Lower leg skin (tissue), 4 donors: ENCODE measurements at regions not wholly inside any gene's neighbourhood (a gene's known extent, or its start where the extent isn't known, plus 50 kb on each side); places are given as distances from the start of the nearest gene placed in this dataset.

ENCODE experiments used
- DNase-seq, 2 donors: peaks; one replicate each; pipeline ENCODE4 v3.0.0-alpha.2; 2019; ENCODE audit warnings: low spot score in 2 of 2
- H3K4me3 ChIP-seq: fragments of 200-600 bp; sonication (generic); 2 replicates; pipeline ENCODE4 v1.5.1; 2017; ENCODE audit warnings: mild to moderate bottlenecking, low read depth; ENCODE audit not compliant: poor library complexity, severe bottlenecking
- CTCF ChIP-seq, 3 donors: fragments of 450-650 bp; IDR thresholded peaks; one replicate each; pipeline ENCODE4 v1.5.1; 2016; ENCODE audit warnings: antibody characterized with exemption in 3 of 3, mild to moderate bottlenecking in 3 of 3, moderate library complexity in 2 of 3
- POLR2A ChIP-seq, 2 donors: fragments of 450-650 bp; IDR thresholded peaks; one replicate each; pipeline ENCODE4 v1.6.1; 2016 to 2017; ENCODE audit warnings: antibody characterized with exemption in 2 of 2, mild to moderate bottlenecking in 1 of 2, moderate library complexity in 1 of 2
- WGBS, 2 donors: methylation state at CpG; one replicate each; pipeline ENCODE4 v1.1.5; 2018; 5-methylcytosine and 5-hydroxymethylcytosine counted together
- intact Hi-C: fragments of 100-400 bp; cut with DNase I; formaldehyde crosslinking; loops from one replicate; pipeline ENCODE4 v1.15.0; 2023; ENCODE audit warnings: low total_unique reads

- 75 to 88% methylated on average over 8 of the region's 8 CpGs for WGBS, 2 donors
- no peak for TF ChIP-seq CTCF (IDR thresholded peaks at IDR 0.05)
- no peak for TF ChIP-seq POLR2A (IDR thresholded peaks at IDR 0.05)
- no peak for DNase-seq
- no peak overlapping the region for H3K4me3 ChIP-seq
- intact Hi-C loops = no loop called here
Measured at GRCh38 chr13:73772449-73773167, 361.6 kb downstream of the KLF12 start.

GRCh38 chr13:73767747-73768315 lies 366.4 kb downstream of the KLF12 start:
- intact Hi-C loops = loop anchor here (10.0 kb wide), 1 partner anchor 1457 kb away; no protein-coding TSS in a partner anchor
- DNase-seq = no peak

GRCh38 chr13:73767191-73767741 lies 366.9 kb downstream of the KLF12 start:
- TF ChIP-seq CTCF (IDR thresholded peaks at IDR 0.05) = no peak
- no peak for TF ChIP-seq POLR2A (IDR thresholded peaks at IDR 0.05)
- H3K4me3 ChIP-seq = no peak overlapping the region
- intact Hi-C loops = loop anchor here (10.0 kb wide), 1 partner anchor 1458 kb away; no protein-coding TSS in a partner anchor
- DNase-seq = no peak
- WGBS, 2 donors = 55 to 64% methylated on average over 3 of the region's 3 CpGs

More at GRCh38 chr13:73767747-73768315, 366.4 kb downstream of the KLF12 start:
- 88 to 89% methylated on average over 4 of the region's 4 CpGs for WGBS, 2 donors
- TF ChIP-seq POLR2A (IDR thresholded peaks at IDR 0.05) (no peak), CTCF (IDR thresholded peaks at IDR 0.05) (no peak)
- no peak overlapping the region for H3K4me3 ChIP-seq

- no peak overlapping the region for H3K4me3 ChIP-seq
- DNase-seq = peak; percentile 18 to 90
- WGBS, 2 donors = 12 to 20% methylated on average over 12 of the region's 12 CpGs
- TF ChIP-seq CTCF (IDR thresholded peaks at IDR 0.05) (no peak), POLR2A (IDR thresholded peaks at IDR 0.05) (no peak)
- intact Hi-C loops = loop anchor here (10.0 kb wide), 1 partner anchor 1459 kb away; no protein-coding TSS in a partner anchor
Measured at GRCh38 chr13:73765651-73766384, 368.4 kb downstream of the KLF12 start.

- WGBS, 2 donors = 74 to 75% methylated on average over 5 of the region's 5 CpGs
- TF ChIP-seq POLR2A (IDR thresholded peaks at IDR 0.05) (no peak), CTCF (IDR thresholded peaks at IDR 0.05) (no peak)
- DNase-seq = no peak
- H3K4me3 ChIP-seq = no peak overlapping the region
- intact Hi-C loops = no loop called here
Measured at GRCh38 chr13:73759434-73759833, 374.8 kb downstream of the KLF12 start.
